Neural progenitor cell (in vitro differentiated cells): ENCODE measurements at regions not wholly inside any gene's neighbourhood (a gene's known extent, or its start where the extent isn't known, plus 50 kb on each side); places are given as distances from the start of the nearest gene placed in this dataset.

Experiments
- DNase-seq: peaks from one replicate; pipeline ENCODE4 v3.0.0-alpha.2; 2016; ENCODE audit warnings: low spot score
- H2AFZ ChIP-seq: fragments of 200-600 bp; sonication (generic); replicated peaks from 2 replicates; pipeline ENCODE4 v1.6.1; 2016; ENCODE audit warnings: antibody characterized with exemption
- H3F3A ChIP-seq: fragments of 200-600 bp; sonication (generic); 2 replicates; pipeline ENCODE4 v1.6.1; 2016; ENCODE audit warnings: antibody characterized with exemption, low read depth
- H3K27ac ChIP-seq: fragments of 200-600 bp; sonication (generic); 2 replicates; pipeline ENCODE4 v1.5.1; 2016; ENCODE audit warnings: mild to moderate bottlenecking
- H3K27me3 ChIP-seq: fragments of 200-600 bp; sonication (generic); 2 replicates; pipeline ENCODE4 v1.6.1; 2016; ENCODE audit warnings: mild to moderate bottlenecking, moderate library complexity
- H3K36me3 ChIP-seq: fragments of 200-600 bp; sonication (generic); 2 replicates; pipeline ENCODE4 v1.5.1; 2016
- H3K4me1 ChIP-seq: fragments of 200-600 bp; sonication (generic); 2 replicates; pipeline ENCODE4 v1.6.1; 2016; ENCODE audit warnings: mixed run types
- H3K4me2 ChIP-seq: fragments of 200-600 bp; sonication (generic); 2 replicates; pipeline ENCODE4 v1.6.1; 2016
- H3K4me3 ChIP-seq: fragments of 200-600 bp; sonication (generic); 2 replicates; pipeline ENCODE4 v1.5.1; 2016
- H3K79me2 ChIP-seq: fragments of 200-600 bp; sonication (generic); 2 replicates; pipeline ENCODE4 v1.6.1; 2016; ENCODE audit warnings: low read depth
- H3K9ac ChIP-seq: fragments of 200-600 bp; sonication (generic); 2 replicates; pipeline ENCODE4 v1.6.1; 2016
- H3K9me3 ChIP-seq: fragments of 200-600 bp; sonication (generic); 2 replicates; pipeline ENCODE4 v1.5.1; 2016; ENCODE audit warnings: low read depth
- H4K20me1 ChIP-seq: fragments of 200-600 bp; sonication (generic); 2 replicates; pipeline ENCODE4 v1.6.1; 2016; ENCODE audit warnings: low read depth
- H3K27ac Mint-ChIP-seq: 3 replicates; pipeline ENCODE4 v1.8.0; 2021; ENCODE audit warnings: mixed read lengths
- H3K27me3 Mint-ChIP-seq: 2 replicates; pipeline ENCODE4 v1.8.0; 2022; ENCODE audit warnings: low read depth, mild to moderate bottlenecking, inconsistent platforms, moderate library complexity, mixed read lengths; ENCODE audit not compliant: insufficient read depth
- H3K36me3 Mint-ChIP-seq: 3 replicates; pipeline ENCODE4 v1.8.0; 2021; ENCODE audit warnings: mixed read lengths
- H3K4me1 Mint-ChIP-seq: 3 replicates; pipeline ENCODE4 v1.8.0; 2021; ENCODE audit warnings: mixed read lengths
- H3K4me3 Mint-ChIP-seq: 3 replicates; pipeline ENCODE4 v1.8.0; 2021; ENCODE audit warnings: mild to moderate bottlenecking, moderate library complexity, mixed read lengths
- H3K9me3 Mint-ChIP-seq: 3 replicates; pipeline ENCODE4 v1.8.0; 2020; ENCODE audit warnings: mixed read lengths
- EZH2 ChIP-seq: fragments of 200-600 bp; sonication (generic); IDR thresholded peaks from 2 replicates; pipeline ENCODE4 v1.6.1; 2017; ENCODE audit warnings: antibody characterized with exemption, mild to moderate bottlenecking, moderate library complexity
- EZH2phosphoT487 ChIP-seq: fragments of 200-600 bp; sonication (generic); IDR thresholded peaks from 2 replicates; pipeline ENCODE4 v1.6.1; 2017; ENCODE audit warnings: antibody characterized with exemption
- TF ChIP-seq, protein P1 (sequence below): fragments of 200-600 bp; sonication (generic); IDR thresholded peaks from 2 replicates; pipeline ENCODE4 v1.5.1; 2017; ENCODE audit warnings: antibody characterized with exemption, mild to moderate bottlenecking

GRCh38 chr12:20269337-20270067 lies 98.8 kb upstream of the PDE3A start:
- Mint-ChIP-seq H3K36me3 (no peaks in the 10 kb centered on the region), H3K27ac (no peak overlapping the region), H3K27me3 (no peaks in the 10 kb centered on the region), H3K4me1 (peaks cover 8% of the 10 kb centered on the region), H3K9me3 (no peaks in the 10 kb centered on the region), H3K4me3 (no peak overlapping the region)
- Histone ChIP-seq H3K4me3 (no peak overlapping the region), H3K79me2 (no peaks in the 10 kb centered on the region), H3K27ac (no peak overlapping the region), H3K4me1 (no peaks in the 10 kb centered on the region), H3K9ac (no peak overlapping the region), H3K36me3 (no peaks in the 10 kb centered on the region), H3K9me3 (no peaks in the 10 kb centered on the region), H2AFZ (no peak overlapping the region), H3K27me3 (no peaks in the 10 kb centered on the region), H3K4me2 (no peak overlapping the region), H3F3A (peaks cover 6% of the 10 kb centered on the region), H4K20me1 (no peaks in the 10 kb centered on the region)
- no peak for TF ChIP-seq EZH2phosphoT487
- no peak for TF ChIP-seq EZH2
- TF ChIP-seq, protein P1, sequence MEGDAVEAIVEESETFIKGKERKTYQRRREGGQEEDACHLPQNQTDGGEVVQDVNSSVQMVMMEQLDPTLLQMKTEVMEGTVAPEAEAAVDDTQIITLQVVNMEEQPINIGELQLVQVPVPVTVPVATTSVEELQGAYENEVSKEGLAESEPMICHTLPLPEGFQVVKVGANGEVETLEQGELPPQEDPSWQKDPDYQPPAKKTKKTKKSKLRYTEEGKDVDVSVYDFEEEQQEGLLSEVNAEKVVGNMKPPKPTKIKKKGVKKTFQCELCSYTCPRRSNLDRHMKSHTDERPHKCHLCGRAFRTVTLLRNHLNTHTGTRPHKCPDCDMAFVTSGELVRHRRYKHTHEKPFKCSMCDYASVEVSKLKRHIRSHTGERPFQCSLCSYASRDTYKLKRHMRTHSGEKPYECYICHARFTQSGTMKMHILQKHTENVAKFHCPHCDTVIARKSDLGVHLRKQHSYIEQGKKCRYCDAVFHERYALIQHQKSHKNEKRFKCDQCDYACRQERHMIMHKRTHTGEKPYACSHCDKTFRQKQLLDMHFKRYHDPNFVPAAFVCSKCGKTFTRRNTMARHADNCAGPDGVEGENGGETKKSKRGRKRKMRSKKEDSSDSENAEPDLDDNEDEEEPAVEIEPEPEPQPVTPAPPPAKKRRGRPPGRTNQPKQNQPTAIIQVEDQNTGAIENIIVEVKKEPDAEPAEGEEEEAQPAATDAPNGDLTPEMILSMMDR = no peak
- no peak for DNase-seq

GRCh38 chr12:20270557-20270956 lies 97.8 kb upstream of the PDE3A start:
- Histone ChIP-seq H3K79me2 (no peaks in the 10 kb centered on the region), H3K36me3 (no peaks in the 10 kb centered on the region), H3K27ac (no peak overlapping the region), H3K4me2 (no peak overlapping the region), H3K9ac (no peak overlapping the region), H2AFZ (no peak overlapping the region), H4K20me1 (no peaks in the 10 kb centered on the region), H3K9me3 (no peaks in the 10 kb centered on the region), H3F3A (no peaks in the 10 kb centered on the region), H3K4me1 (no peaks in the 10 kb centered on the region), H3K4me3 (no peak overlapping the region), H3K27me3 (no peaks in the 10 kb centered on the region)
- H3K36me3 Mint-ChIP-seq = no peaks in the 10 kb centered on the region
- H3K27ac Mint-ChIP-seq = no peak overlapping the region
- H3K9me3 Mint-ChIP-seq = no peaks in the 10 kb centered on the region
- TF ChIP-seq EZH2 (no peak), EZH2phosphoT487 (no peak)
- TF ChIP-seq, protein P1 = no peak
- H3K4me1 Mint-ChIP-seq = peaks cover 2% of the 10 kb centered on the region
- H3K4me3 Mint-ChIP-seq = no peak overlapping the region
- no peaks in the 10 kb centered on the region for H3K27me3 Mint-ChIP-seq
- DNase-seq = no peak

- no peaks in the 10 kb centered on the region for H3K79me2 ChIP-seq
- no peaks in the 10 kb centered on the region for H3K27me3 ChIP-seq
- H3K36me3 ChIP-seq = no peaks in the 10 kb centered on the region
- Mint-ChIP-seq H3K36me3 (no peaks in the 10 kb centered on the region), H3K4me3 (no peak overlapping the region), H3K9me3 (no peaks in the 10 kb centered on the region), H3K27ac (no peak overlapping the region), H3K4me1 (peaks cover 2% of the 10 kb centered on the region), H3K27me3 (no peaks in the 10 kb centered on the region)
- H4K20me1 ChIP-seq = no peaks in the 10 kb centered on the region
- H3K4me1 ChIP-seq = no peaks in the 10 kb centered on the region
- no peaks in the 10 kb centered on the region for H3K9me3 ChIP-seq
- H3K4me2 ChIP-seq = no peak overlapping the region
- TF ChIP-seq EZH2 = no peak
- TF ChIP-seq, protein P1 = no peak
- TF ChIP-seq EZH2phosphoT487 = no peak
- H3K4me3 ChIP-seq = no peak overlapping the region
- no peak overlapping the region for H3K27ac ChIP-seq
- H3F3A ChIP-seq = no peaks in the 10 kb centered on the region
- no peak for DNase-seq
- H3K9ac ChIP-seq = no peak overlapping the region
- no peak overlapping the region for H2AFZ ChIP-seq
Measured at GRCh38 chr12:20272161-20272560, 96.2 kb upstream of the PDE3A start.
